Peyer's patch (tissue), 4 donors: ENCODE measurements at regions not wholly inside any gene's neighbourhood (a gene's known extent, or its start where the extent isn't known, plus 50 kb on each side); places are given as distances from the start of the nearest gene placed in this dataset.

Experiments used
- DNase-seq, 3 donors: peaks; one replicate each; pipeline ENCODE4 v3.0.0-alpha.2; 2017 to 2019
- H3K27ac ChIP-seq, 4 donors: fragments of 200-600 bp; sonication (generic); one replicate each; pipeline ENCODE4 v1.5.1; 2016 to 2019
- H3K27me3 ChIP-seq, 2 donors: fragments of 200-600 bp; sonication (generic); one replicate each; pipeline ENCODE4 v1.5.1; 2019
- H3K36me3 ChIP-seq, 3 donors: fragments of 200-600 bp; sonication (generic); one replicate each; pipeline ENCODE4 v1.5.1; 2016 to 2019
- H3K4me1 ChIP-seq, 4 donors: fragments of 200-600 bp; sonication (generic); one replicate each; pipeline ENCODE4 v1.5.1; 2016 to 2019
- H3K4me3 ChIP-seq, 4 donors: fragments of 200-600 bp; sonication (generic); 1 replicate in 3 of 4; 2 replicates in 1 of 4; pipeline ENCODE4 v1.5.1; 2016 to 2019; ENCODE audit warnings: mild to moderate bottlenecking in 1 of 4
- H3K9me3 ChIP-seq, 4 donors: fragments of 200-600 bp; sonication (generic); one replicate each; pipeline ENCODE4 v1.5.1; 2016 to 2019; ENCODE audit warnings: mild to moderate bottlenecking in 1 of 4
- CTCF ChIP-seq, 6 experiments: fragments of 450-650 bp in 4 of 6; fragments of 200-600 bp in 2 of 6; sonication (generic) in 1 of 6; IDR thresholded peaks; one replicate each; pipeline ENCODE4 v1.5.1; 2017 to 2019; ENCODE audit warnings: antibody characterized with exemption in 6 of 6, mild to moderate bottlenecking in 3 of 6, moderate library complexity in 1 of 6
- POLR2A ChIP-seq, 2 donors: fragments of 450-650 bp; IDR thresholded peaks; one replicate each; pipeline ENCODE4 v1.5.1; 2017; ENCODE audit warnings: antibody characterized with exemption in 2 of 2, mild to moderate bottlenecking in 2 of 2, moderate library complexity in 2 of 2

GRCh38 chr1:243944429-243945160 lies 94.6 kb upstream of the AKT3 start:
- Histone ChIP-seq H3K4me1 (no peaks in the 10 kb centered on the region), H3K4me3 (no peak overlapping the region), H3K27ac (no peak overlapping the region), H3K9me3 (no peaks in the 10 kb centered on the region), H3K36me3 (no peaks in the 10 kb centered on the region), H3K27me3 (no peaks in the 10 kb centered on the region)
- TF ChIP-seq CTCF (IDR thresholded peaks at IDR 0.05) (no peak), POLR2A (IDR thresholded peaks at IDR 0.05) (no peak)
- no peak for DNase-seq

- Histone ChIP-seq H3K27ac (no peak overlapping the region), H3K4me1 (no peaks in the 10 kb centered on the region), H3K27me3 (no peaks in the 10 kb centered on the region), H3K4me3 (no peak overlapping the region), H3K36me3 (no peaks in the 10 kb centered on the region), H3K9me3 (no peaks in the 10 kb centered on the region)
- TF ChIP-seq CTCF (IDR thresholded peaks at IDR 0.05) (no peak), POLR2A (IDR thresholded peaks at IDR 0.05) (no peak)
- no peak for DNase-seq
Measured at GRCh38 chr1:243943671-243944428, 93.8 kb upstream of the AKT3 start.

GRCh38 chr1:243942196-243943150 lies 92.4 kb upstream of the AKT3 start:
- Histone ChIP-seq H3K4me3 (no peak overlapping the region), H3K9me3 (no peaks in the 10 kb centered on the region), H3K27ac (no peak overlapping the region), H3K36me3 (no peaks in the 10 kb centered on the region), H3K27me3 (no peaks in the 10 kb centered on the region), H3K4me1 (no peaks in the 10 kb centered on the region)
- no peak for DNase-seq
- no peak for TF ChIP-seq CTCF (IDR thresholded peaks at IDR 0.05)
- TF ChIP-seq POLR2A (IDR thresholded peaks at IDR 0.05) = no peak

GRCh38 chr1:243940451-243940850 lies 90.4 kb upstream of the AKT3 start:
- Histone ChIP-seq H3K4me3 (no peak overlapping the region), H3K27ac (no peak overlapping the region), H3K4me1 (no peaks in the 10 kb centered on the region), H3K36me3 (no peaks in the 10 kb centered on the region), H3K27me3 (no peaks in the 10 kb centered on the region), H3K9me3 (no peaks in the 10 kb centered on the region)
- TF ChIP-seq POLR2A (IDR thresholded peaks at IDR 0.05) (no peak), CTCF (IDR thresholded peaks at IDR 0.05) (no peak)
- no peak for DNase-seq

- H3K27ac ChIP-seq = no peak overlapping the region
- no peaks in the 10 kb centered on the region for H3K4me1 ChIP-seq
- DNase-seq = no peak
- no peaks in the 10 kb centered on the region for H3K27me3 ChIP-seq
- TF ChIP-seq POLR2A (IDR thresholded peaks at IDR 0.05) (no peak), CTCF (IDR thresholded peaks at IDR 0.05) (no peak)
- H3K4me3 ChIP-seq = no peak overlapping the region
- H3K9me3 ChIP-seq = no peaks in the 10 kb centered on the region
- no peaks in the 10 kb centered on the region for H3K36me3 ChIP-seq
Measured at GRCh38 chr1:243939167-243939848, 89.3 kb upstream of the AKT3 start.
